Medulla oblongata (tissue), 1 donor: ENCODE measurements at regions not wholly inside any gene's neighbourhood (a gene's known extent, or its start where the extent isn't known, plus 50 kb on each side); places are given as distances from the start of the nearest gene placed in this dataset.

Experiments used
- DNase-seq: peaks from one replicate; pipeline ENCODE4 v3.0.0-alpha.2; 2015; ENCODE audit errors: extremely low spot score

GRCh38 chr9:90022474-90022873 lies 417.7 kb downstream of the GADD45G start:
- DNase-seq, result no peak

GRCh38 chr9:90023861-90024260 lies 419.0 kb downstream of the GADD45G start:
- peak; percentile 7 for DNase-seq

- peak; percentile 60 for DNase-seq
These were observed 419.6 kb downstream of the GADD45G start for GRCh38 chr9:90024409-90024808.

GRCh38 chr9:90024823-90025222 lies 420.0 kb downstream of the GADD45G start:
- no peak for DNase-seq

GRCh38 chr9:90025816-90026215 lies 421.0 kb downstream of the GADD45G start:
- no peak for DNase-seq

GRCh38 chr9:90027296-90027790 lies 422.5 kb downstream of the GADD45G start:
- no peak for DNase-seq

- DNase-seq, result no peak
These were observed 424.6 kb downstream of the GADD45G start for GRCh38 chr9:90029386-90029785.

- DNase-seq, result no peak
These were observed 425.2 kb downstream of the GADD45G start for GRCh38 chr9:90029996-90030395.

- DNase-seq, result no peak
These were observed 427.6 kb downstream of the GADD45G start for GRCh38 chr9:90032296-90033027.

- peak; percentile 13 for DNase-seq
These were observed 428.3 kb downstream of the GADD45G start for GRCh38 chr9:90033028-90033650.

- no peak for DNase-seq
These were observed 429.3 kb downstream of the GADD45G start for GRCh38 chr9:90034071-90034470.

GRCh38 chr9:90035471-90035870 lies 430.7 kb downstream of the GADD45G start:
- no peak for DNase-seq

GRCh38 chr9:90037146-90037797 lies 432.5 kb downstream of the GADD45G start:
- no peak for DNase-seq

- no peak for DNase-seq
These were observed 434.0 kb downstream of the GADD45G start for GRCh38 chr9:90038763-90039162.

- DNase-seq, result no peak
These were observed 439.5 kb downstream of the GADD45G start for GRCh38 chr9:90044263-90044662.

GRCh38 chr9:90044710-90045151 lies 439.9 kb downstream of the GADD45G start:
- DNase-seq, result no peak

- DNase-seq, result no peak
These were observed 441.6 kb downstream of the GADD45G start for GRCh38 chr9:90046317-90046861.

- no peak for DNase-seq
These were observed 443.0 kb downstream of the GADD45G start for GRCh38 chr9:90047828-90048227.

GRCh38 chr9:90052366-90052765 lies 447.6 kb downstream of the GADD45G start:
- no peak for DNase-seq

GRCh38 chr9:90053027-90053426 lies 448.2 kb downstream of the GADD45G start:
- DNase-seq, result no peak

- DNase-seq, result no peak
These were observed 450.0 kb downstream of the GADD45G start for GRCh38 chr9:90054810-90055209.

GRCh38 chr9:90055226-90055625 lies 450.4 kb downstream of the GADD45G start:
- no peak for DNase-seq
